Loucy (cell line): ENCODE measurements at regions not wholly inside any gene's neighbourhood (a gene's known extent, or its start where the extent isn't known, plus 50 kb on each side); places are given as distances from the start of the nearest gene placed in this dataset.
A peak's percentile ranks its signal among the peaks of the same experiment; 100 is the strongest.
"Not testable (repeated sequence)": the region's sequence is repeated elsewhere in the genome, so short reads cannot be mapped to it uniquely, and the experiment has no call there.

Source experiments
- H2AFZ ChIP-seq: fragments of 200-600 bp; sonication (generic); 2 replicates; pipeline ENCODE4 v1.6.0; 2016; ENCODE audit warnings: antibody characterized with exemption, mild to moderate bottlenecking, low read length, moderate library complexity
- H3F3A ChIP-seq: fragments of 200-600 bp; 2 replicates; pipeline ENCODE4 v1.6.0; 2016; ENCODE audit warnings: antibody characterized with exemption, low read depth, mild to moderate bottlenecking
- H3K27me3 ChIP-seq: fragments of 200-600 bp; sonication (generic); 2 replicates; pipeline ENCODE4 v1.6.1; 2014; ENCODE audit warnings: low read length, mild to moderate bottlenecking; ENCODE audit not compliant: insufficient read depth, poor library complexity, severe bottlenecking
- H3K36me3 ChIP-seq: fragments of 200-600 bp; sonication (generic); 2 replicates; pipeline ENCODE4 v1.6.1; 2016; ENCODE audit warnings: low read length; ENCODE audit not compliant: insufficient read depth
- H3K4me1 ChIP-seq: fragments of 200-600 bp; sonication (generic); 2 replicates; pipeline ENCODE4 v1.5.1; 2014; ENCODE audit warnings: low read length, mild to moderate bottlenecking; ENCODE audit not compliant: insufficient read depth, poor library complexity, severe bottlenecking
- H3K4me2 ChIP-seq: fragments of 200-600 bp; sonication (generic); 2 replicates; pipeline ENCODE4 v1.6.0; 2014; ENCODE audit warnings: antibody characterized with exemption, low read length, low read depth, mild to moderate bottlenecking; ENCODE audit not compliant: poor library complexity, severe bottlenecking
- H3K4me3 ChIP-seq: fragments of 200-600 bp; sonication (generic); 2 replicates; pipeline ENCODE4 v1.5.1; 2014; ENCODE audit warnings: low read length, mild to moderate bottlenecking, mixed read lengths; ENCODE audit not compliant: poor library complexity, severe bottlenecking
- H3K79me2 ChIP-seq: fragments of 200-600 bp; sonication (generic); 2 replicates; pipeline ENCODE4 v1.6.1; 2014; ENCODE audit warnings: low read length; ENCODE audit not compliant: insufficient read depth
- H3K9ac ChIP-seq: fragments of 200-600 bp; sonication (generic); 2 replicates; pipeline ENCODE4 v1.6.0; 2014; ENCODE audit warnings: mild to moderate bottlenecking, low read depth, low read length, moderate library complexity; ENCODE audit not compliant: poor library complexity, severe bottlenecking
- H3K9me2 ChIP-seq: fragments of 200-600 bp; sonication (generic); replicated peaks from 2 replicates; pipeline ENCODE4 v1.6.1; 2016; ENCODE audit warnings: low read depth, low read length, mixed read lengths
- H3K9me3 ChIP-seq: fragments of 200-600 bp; sonication (generic); 2 replicates; pipeline ENCODE4 v1.6.1; 2014; ENCODE audit warnings: mild to moderate bottlenecking, antibody characterized with exemption, low read length, low read depth; ENCODE audit not compliant: insufficient read depth
- H4K20me1 ChIP-seq: fragments of 200-600 bp; sonication (generic); 2 replicates; pipeline ENCODE4 v1.6.0; 2014; ENCODE audit warnings: antibody characterized with exemption, low read length, mild to moderate bottlenecking; ENCODE audit not compliant: insufficient read depth, poor library complexity, severe bottlenecking
- CTCF ChIP-seq: fragments of 200-600 bp; sonication (generic); conservative IDR thresholded peaks from 2 replicates; pipeline ENCODE4 v1.5.1; 2014; ENCODE audit warnings: mild to moderate bottlenecking, antibody characterized with exemption, low read length
- EZH2phosphoT487 ChIP-seq: fragments of 200-600 bp; IDR thresholded peaks from 2 replicates; pipeline ENCODE4 v1.6.1; 2018; ENCODE audit warnings: antibody characterized with exemption, mild to moderate bottlenecking, moderate library complexity, borderline replicate concordance

- Histone ChIP-seq H3K4me3 (no peak overlapping the region), H3K4me1 (no peaks in the 10 kb centered on the region), H3F3A (no peaks in the 10 kb centered on the region), H2AFZ (no peak overlapping the region), H3K27me3 (no peaks in the 10 kb centered on the region), H4K20me1 (no peaks in the 10 kb centered on the region), H3K36me3 (no peaks in the 10 kb centered on the region), H3K79me2 (no peaks in the 10 kb centered on the region), H3K4me2 (no peak overlapping the region), H3K9me2 (no peaks in the 10 kb centered on the region), H3K9me3 (no peaks in the 10 kb centered on the region), H3K9ac (no peak overlapping the region)
- no peak for TF ChIP-seq CTCF
- TF ChIP-seq EZH2phosphoT487, result no peak
Measured at GRCh38 chr2:49702740-49703139, 548.4 kb upstream of the FSHR start.

GRCh38 chr2:49693961-49694360, 539.6 kb upstream of the FSHR start:
- Histone ChIP-seq H3K9me2 (no peaks in the 10 kb centered on the region), H3F3A (no peaks in the 10 kb centered on the region), H3K4me2 (no peak overlapping the region), H3K9me3 (no peaks in the 10 kb centered on the region), H3K79me2 (no peaks in the 10 kb centered on the region), H3K36me3 (no peaks in the 10 kb centered on the region), H3K9ac (no peak overlapping the region), H3K27me3 (no peaks in the 10 kb centered on the region), H4K20me1 (no peaks in the 10 kb centered on the region), H3K4me3 (no peak overlapping the region), H2AFZ (no peak overlapping the region), H3K4me1 (no peaks in the 10 kb centered on the region)
- TF ChIP-seq CTCF, result no peak
- no peak for TF ChIP-seq EZH2phosphoT487

- H3K27me3 ChIP-seq, H2AFZ ChIP-seq, H3K4me3 ChIP-seq, H4K20me1 ChIP-seq, H3K36me3 ChIP-seq, H3K4me1 ChIP-seq, H3K79me2 ChIP-seq, H3K9me2 ChIP-seq, H3K9ac ChIP-seq, H3F3A ChIP-seq, H3K9me3 ChIP-seq, H3K4me2 ChIP-seq: not testable (repeated sequence)
Measured at GRCh38 chr2:49692022-49692421, 537.7 kb upstream of the FSHR start.

- Histone ChIP-seq H3K36me3 (no peaks in the 10 kb centered on the region), H3K27me3 (no peaks in the 10 kb centered on the region), H3F3A (no peaks in the 10 kb centered on the region), H3K9ac (no peak overlapping the region), H3K4me1 (no peaks in the 10 kb centered on the region), H3K9me3 (no peaks in the 10 kb centered on the region), H3K79me2 (no peaks in the 10 kb centered on the region), H2AFZ (no peak overlapping the region), H4K20me1 (no peaks in the 10 kb centered on the region), H3K9me2 (no peaks in the 10 kb centered on the region), H3K4me2 (no peak overlapping the region), H3K4me3 (no peak overlapping the region)
- TF ChIP-seq CTCF, result peak; percentile 57
- TF ChIP-seq EZH2phosphoT487, result no peak
Measured at GRCh38 chr2:49687918-49688317, 533.6 kb upstream of the FSHR start.
